Activated CD4-positive, CD25-positive, alpha-beta regulatory T cell (primary cell): ENCODE measurements at regions not wholly inside any gene's neighbourhood (a gene's known extent, or its start where the extent isn't known, plus 50 kb on each side); places are given as distances from the start of the nearest gene placed in this dataset.
"Not testable (repeated sequence)": the region's sequence is repeated elsewhere in the genome, so short reads cannot be mapped to it uniquely, and the experiment has no call there.

Source experiments
- DNase-seq, 4 experiments: peaks; one replicate each; lab custom pipeline; 2025; lab: John Stamatoyannopoulos, UW

DNA sequence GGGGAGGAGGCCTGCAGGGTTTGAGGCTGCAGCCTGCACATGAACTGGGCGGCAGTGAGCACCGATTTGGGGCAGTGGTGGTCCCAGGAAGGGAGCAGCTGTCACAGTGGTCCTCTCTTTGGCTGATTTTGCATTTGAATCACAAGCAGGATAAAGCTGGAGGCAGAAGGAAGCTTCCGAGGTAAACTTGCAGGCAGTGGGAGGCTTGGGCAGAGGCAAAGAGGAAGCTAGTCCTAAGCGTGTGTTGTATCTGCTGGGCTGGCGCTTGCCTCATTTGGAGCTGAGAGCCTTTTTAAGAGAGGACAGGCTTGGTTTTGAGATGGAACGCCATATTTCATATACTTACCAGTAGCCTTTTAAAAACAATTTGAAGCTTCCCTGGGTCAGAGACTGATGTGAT, 177.2 kb upstream of the PODXL start:
- no peak for DNase-seq

- DNase-seq: no peak
These were observed 170.8 kb upstream of the PODXL start for GRCh38 chr7:131727189-131727588.

DNA sequence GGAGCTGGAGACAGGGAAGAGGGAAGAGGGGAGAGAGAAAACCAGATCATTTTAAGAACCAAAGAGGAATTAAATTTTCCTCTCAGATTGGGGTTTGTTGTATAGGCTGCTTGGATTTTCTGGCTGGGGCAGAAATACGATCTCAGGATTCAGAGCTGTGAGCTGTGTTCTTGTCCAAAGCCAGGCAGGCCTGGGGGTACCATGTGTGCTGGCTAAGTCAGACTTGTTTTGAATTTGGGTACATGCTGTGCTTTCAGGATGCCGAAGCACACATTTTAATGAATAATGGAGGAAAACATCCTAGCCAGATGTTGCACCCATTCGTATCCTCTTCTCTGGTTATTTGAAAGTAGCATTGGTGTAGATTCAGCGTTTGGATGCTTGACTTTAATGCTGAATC, 170.3 kb upstream of the PODXL start:
- DNase-seq: no peak

DNA sequence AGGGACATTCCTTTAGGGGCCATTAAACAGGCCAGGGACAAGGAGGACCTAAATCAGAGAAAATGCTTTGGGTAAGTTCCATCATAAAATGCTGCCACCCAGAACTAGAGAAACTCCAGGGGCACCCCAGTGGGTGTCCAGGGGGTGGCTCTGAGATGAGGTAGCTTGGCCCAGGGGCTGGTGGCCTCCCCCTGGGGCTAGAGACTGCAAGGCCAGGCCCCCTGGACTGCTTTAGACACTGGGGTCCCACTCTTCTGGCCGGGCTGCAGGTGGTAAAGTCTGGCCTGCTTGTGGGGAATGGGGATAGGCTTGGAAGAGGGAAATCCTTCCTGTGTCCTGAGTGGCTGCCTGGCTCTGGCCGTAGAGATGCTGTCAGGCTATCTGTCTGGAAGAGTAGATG, 169.6 kb upstream of the PODXL start:
- DNase-seq: no peak

DNA sequence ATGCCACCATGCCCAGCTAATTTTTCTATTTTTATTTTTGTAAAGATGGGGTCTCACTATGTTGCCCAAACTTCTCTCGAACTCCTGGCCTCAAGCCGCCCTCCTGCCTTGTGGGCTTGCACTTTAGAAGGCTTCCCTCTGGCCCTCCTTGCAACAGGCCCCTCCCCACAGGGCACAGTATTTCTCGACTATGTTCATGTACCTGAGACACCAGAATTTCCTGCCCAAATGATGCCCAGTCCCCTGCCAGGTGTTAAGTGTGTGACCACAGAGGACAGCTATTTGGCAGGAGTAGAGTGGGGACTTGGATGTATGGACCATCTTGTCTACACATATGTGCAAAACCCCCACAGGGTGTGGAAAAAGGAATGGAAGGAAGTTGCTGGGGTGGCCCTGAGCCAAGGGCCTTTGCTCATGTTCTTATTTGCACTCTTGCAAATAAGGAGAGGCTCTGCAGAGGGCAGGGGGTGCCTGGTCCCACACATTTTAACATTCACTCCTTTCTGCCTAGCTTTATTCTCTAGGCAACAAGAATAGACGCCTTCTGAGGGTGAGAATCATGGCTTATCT, 168.4 kb upstream of the PODXL start:
- no peak for DNase-seq

- DNase-seq: no peak
These were observed 167.5 kb upstream of the PODXL start for GRCh38 chr7:131723926-131724325.

- DNase-seq: no peak
These were observed 165.9 kb upstream of the PODXL start for GRCh38 chr7:131722371-131722770.

DNA sequence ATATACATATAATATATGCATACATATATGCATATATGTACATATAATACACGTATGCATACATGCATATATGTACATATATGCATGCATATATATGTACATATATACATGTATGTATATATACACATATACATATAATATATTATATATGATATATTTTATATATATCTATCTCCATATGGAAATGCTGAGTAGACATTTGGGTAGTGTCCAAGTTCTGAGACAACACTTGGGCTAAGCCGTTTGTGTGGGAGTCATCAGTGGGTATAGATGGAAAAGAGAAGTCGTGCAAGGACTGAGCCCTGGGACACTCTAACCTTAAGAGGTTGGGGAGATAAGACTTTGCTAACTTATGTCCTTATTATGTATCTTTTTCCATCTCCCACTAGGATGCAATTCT, 165.2 kb upstream of the PODXL start:
- no peak for DNase-seq

- no peak for DNase-seq
These were observed 164.3 kb upstream of the PODXL start for GRCh38 chr7:131720703-131721102.

- no peak for DNase-seq
These were observed 160.8 kb upstream of the PODXL start for GRCh38 chr7:131717181-131717580.

DNA sequence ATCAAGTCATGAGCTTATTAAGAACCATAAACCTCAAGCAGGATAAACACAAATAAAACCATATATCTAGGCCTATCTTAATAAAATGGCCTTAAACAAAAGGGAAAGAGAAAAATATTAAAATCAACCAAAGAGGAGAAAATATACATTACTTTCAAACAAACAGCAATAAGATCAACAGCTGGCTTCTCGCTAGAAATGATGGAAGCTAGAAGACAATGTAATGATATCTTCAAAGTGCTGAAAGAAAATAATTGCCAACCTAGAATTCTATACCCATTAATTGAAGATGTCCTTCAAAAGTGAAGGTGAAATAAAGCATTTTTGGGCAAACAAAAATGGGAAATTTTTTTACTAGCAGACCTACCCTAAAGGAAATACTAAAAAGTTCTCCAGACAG, 142.9 kb upstream of the PODXL start:
- DNase-seq: no peak

DNA sequence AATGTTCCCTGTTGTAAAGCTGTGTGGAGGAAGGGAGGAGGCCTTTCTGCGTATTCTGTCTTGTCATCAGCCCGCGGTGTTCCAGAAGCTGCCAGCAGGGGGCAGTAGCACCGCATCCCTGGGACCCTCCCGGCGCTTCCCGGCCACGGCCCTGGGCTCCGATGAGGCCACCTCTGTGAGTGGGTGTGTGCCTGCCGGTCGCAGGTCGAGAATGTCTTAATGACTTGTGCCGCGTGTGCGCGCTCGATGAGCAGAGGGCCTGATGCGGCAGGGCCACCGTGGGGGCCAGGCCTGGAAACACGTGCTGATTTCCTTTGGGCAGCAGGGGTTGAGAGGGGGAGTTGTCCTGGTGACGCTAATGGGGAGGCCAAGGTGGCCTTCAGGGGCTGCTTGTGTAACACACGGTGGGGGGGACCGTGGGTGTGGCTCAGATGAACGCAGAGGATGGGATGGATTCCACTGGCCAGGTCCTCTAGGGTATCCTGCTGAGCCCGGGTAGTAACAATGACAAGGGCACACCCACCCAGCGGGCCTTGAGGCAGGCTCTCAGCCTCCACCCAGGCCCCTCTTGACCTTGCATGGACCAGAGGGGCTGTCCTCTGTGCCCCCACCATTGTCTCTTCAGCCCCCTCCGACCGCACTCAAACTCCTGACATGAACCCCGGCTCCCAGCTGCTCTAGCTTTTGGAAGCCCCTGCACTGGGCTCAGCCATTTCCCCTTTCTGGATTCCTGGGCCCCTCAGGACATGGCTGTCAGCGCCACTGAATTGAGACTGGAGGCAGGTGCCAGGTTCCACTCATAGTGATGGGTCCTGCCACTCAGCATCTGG, 135.9 kb upstream of the PODXL start:
- peak in 3 of 4 experiments; percentile 3 to 7 (median 6) for DNase-seq

DNA sequence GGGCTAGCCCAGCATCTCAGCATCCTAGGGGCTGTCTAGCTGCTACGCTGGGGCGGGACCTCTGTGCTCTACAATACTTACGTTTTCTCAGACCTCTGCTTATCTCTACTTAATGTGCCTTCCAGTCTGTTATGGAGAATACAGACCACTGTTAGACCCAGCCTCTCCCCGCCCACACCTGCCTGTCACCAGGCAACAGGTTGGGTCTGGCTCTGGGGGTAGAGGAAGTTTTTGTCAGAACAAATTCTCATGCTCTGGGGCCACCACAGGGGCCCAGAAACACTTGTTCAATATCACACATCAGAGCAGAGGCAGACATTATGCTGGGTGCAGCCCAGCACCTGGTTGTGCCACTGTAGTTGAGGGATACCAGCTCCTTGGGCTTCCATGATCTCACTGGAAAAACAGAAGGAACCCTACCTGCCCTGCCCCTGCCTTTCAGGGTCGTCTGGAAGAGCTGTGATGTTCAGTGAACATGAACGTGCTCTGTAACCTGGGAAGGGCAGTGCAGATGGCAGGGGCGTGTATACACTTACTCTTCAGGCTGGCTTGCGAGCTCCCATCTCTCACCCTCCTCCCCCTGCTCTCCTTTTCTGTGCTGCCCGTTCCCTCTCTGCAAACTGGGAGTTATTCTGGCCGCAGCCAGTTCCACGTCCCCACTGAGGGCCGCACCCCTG, 135.2 kb upstream of the PODXL start:
- DNase-seq: no peak

GRCh38 chr7:131690441-131690840, 134.0 kb upstream of the PODXL start:
- DNase-seq: no peak

DNA sequence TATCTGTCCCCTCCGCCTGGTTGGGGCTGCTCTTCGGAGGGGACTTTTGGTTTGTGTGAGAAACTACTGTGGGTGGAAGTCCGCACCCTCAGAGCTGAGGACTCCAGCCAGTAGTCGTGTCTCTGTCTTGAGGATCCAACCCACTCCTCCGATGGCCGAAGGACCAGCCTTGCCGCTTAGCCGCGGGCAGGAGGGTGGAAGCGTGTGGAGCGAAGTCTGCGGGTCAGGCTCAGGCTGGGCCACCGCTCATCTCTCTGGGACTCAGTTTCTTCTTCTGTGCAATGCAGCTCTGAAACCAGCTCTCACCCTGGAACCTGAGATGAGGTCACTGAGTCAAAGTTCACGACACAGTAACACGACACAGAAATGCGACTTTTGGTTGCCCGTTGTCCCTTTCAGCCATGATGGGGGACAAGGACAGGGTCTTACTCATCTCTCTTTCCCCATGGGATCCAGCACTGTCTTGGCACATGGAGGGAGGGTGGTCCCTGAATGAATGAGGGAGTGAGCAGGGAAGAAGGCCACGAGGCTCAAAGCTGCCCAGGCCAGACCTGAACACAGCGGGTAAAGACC, 133.3 kb upstream of the PODXL start:
- DNase-seq: no peak

DNA sequence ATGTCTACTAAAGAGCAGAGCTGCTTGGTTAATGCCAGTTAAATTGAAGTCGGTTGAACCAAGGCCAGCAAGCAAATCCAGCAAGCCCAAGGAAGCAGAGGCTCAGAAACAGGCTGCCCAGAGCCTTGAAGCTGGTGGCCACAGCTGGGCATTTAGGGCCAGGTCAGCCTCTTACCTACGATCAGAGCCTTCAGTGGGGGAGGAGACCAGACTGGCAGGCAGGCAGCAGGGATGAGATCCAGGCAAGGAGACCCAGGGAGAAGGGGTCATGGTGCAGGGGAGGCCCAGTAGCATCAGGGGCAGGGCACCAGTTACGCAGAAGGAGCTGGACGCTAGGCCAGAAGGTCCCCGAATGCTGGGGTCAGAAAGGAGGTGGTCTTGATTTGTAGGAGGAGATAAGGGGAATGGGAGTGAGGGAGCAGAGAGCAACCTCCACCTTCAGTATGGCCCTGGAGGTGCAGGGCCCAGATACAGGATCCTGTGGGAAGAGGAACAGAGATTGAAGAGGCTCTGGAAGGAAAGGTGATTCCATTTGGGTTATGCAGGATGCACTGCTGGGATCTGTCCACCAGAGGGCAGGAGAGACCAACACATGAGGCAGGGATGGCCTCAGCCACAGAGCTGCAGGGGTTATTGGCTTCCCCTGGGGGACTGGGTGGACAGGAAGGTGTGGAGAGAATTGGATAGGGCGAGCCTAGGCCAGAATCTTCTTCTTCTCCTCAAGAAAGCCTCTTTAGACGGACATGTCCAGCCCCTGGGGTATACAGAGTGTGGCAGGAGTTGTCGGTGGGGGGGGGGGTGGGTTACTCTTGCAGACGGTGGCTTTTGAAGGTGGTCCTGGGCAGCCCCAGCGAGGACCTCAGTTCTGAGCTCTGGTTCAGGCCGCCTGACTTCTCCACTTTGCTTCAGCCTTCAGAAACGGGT, 132.6 kb upstream of the PODXL start:
- DNase-seq: peak; percentile 4 to 56 (median 23)

DNA sequence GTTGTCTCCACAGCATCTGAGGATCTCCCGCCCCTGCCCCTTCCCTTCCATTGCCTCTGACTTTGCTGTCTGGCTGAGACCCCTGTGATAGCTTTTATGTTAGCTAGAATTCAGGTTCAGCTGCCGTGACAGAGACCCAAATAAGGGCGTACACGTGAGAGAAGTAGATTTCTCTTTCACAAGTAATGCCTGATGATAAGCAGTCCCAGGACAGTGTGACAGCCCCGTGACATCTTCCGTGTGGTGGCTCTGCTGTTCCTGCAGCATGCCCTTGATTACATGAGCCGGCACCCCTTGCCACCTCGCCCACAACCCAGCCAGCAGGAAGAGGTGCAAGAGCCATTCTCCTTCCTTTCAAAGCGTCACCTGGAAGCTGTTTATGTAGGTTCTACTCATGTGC, 130.9 kb upstream of the PODXL start:
- DNase-seq: no peak

GRCh38 chr7:131686833-131687232, 130.4 kb upstream of the PODXL start:
- no peak for DNase-seq

- no peak for DNase-seq
These were observed 127.2 kb upstream of the PODXL start for GRCh38 chr7:131683536-131684125.

DNA sequence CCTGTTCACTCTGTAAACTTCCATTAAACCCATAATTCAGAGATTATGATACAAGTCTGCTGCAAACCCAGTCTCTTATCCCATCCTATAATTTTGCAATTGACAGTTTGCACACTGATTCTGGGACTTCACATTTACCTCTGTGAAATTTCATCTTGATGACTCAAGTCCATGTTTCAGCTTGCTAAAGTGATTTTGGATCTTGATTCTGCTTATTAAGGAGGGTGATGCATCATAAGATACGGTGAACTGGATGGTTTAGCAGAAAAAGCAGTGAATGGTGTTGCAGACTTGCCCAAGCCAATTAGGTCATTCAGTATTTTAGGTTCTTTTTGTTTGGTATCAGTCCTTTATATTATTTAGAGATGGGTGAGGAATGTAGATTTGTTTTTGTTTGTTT, 125.5 kb upstream of the PODXL start:
- DNase-seq: no peak

GRCh38 chr7:131679071-131679470, 122.6 kb upstream of the PODXL start:
- DNase-seq: not testable (repeated sequence)
